Stimulated activated memory B cell treated with anti-CD40 and anti-IgM and Interleukin-4, amounts not matched to agents 10 μg/mL and 1 μg/mL and 100 μg/mL, for 72 hours (primary cell): ENCODE measurements at regions not wholly inside any gene's neighbourhood (a gene's known extent, or its start where the extent isn't known, plus 50 kb on each side); places are given as distances from the start of the nearest gene placed in this dataset.

Experiments used
- ATAC-seq: fragments of 150-1000 bp; cut with Tn5 transposase; 2 replicates; pipeline ENCODE4 v1.10.0; 2021
- H3K27ac Mint-ChIP-seq: one replicate; pipeline ENCODE4 v1.8.0; 2022; ENCODE audit warnings: mild to moderate bottlenecking, mixed read lengths
- H3K27me3 Mint-ChIP-seq: one replicate; pipeline ENCODE4 v1.8.0; 2022; ENCODE audit warnings: mixed read lengths
- H3K36me3 Mint-ChIP-seq: one replicate; pipeline ENCODE4 v1.8.0; 2022; ENCODE audit warnings: mixed read lengths
- H3K4me1 Mint-ChIP-seq: one replicate; pipeline ENCODE4 v1.8.0; 2022; ENCODE audit warnings: mixed read lengths
- H3K4me3 Mint-ChIP-seq: one replicate; pipeline ENCODE4 v1.8.0; 2022; ENCODE audit warnings: mild to moderate bottlenecking, moderate library complexity, mixed read lengths
- H3K9me3 Mint-ChIP-seq: one replicate; pipeline ENCODE4 v1.8.0; 2022; ENCODE audit warnings: mixed read lengths

DNA sequence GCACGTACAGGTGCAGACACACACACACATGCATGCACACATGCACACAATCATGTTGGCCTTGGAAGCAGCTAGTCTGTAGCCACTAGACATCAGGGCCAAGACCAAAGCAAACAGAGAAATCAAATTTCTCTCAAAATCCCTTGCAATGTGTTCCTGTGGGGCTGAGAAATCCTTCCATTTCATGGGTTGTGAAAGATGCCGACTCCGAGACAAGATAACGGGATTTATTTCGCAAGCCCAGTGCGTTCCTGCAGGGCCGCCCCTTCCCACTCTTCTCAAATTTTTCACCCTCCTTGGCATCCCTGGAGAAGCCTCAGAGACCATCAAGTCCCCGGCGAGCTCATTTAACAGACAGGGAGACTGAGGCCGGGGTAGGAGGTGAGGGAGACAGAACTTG, 366.7 kb downstream of the MN1 start:
- H3K9me3 Mint-ChIP-seq: peaks cover 5% of the 10 kb centered on the region
- H3K4me1 Mint-ChIP-seq: no peaks in the 10 kb centered on the region
- H3K27ac Mint-ChIP-seq: no peak overlapping the region
- no peak overlapping the region for H3K4me3 Mint-ChIP-seq
- ATAC-seq: no peak
- H3K27me3 Mint-ChIP-seq: peaks cover 7% of the 10 kb centered on the region
- no peaks in the 10 kb centered on the region for H3K36me3 Mint-ChIP-seq

DNA sequence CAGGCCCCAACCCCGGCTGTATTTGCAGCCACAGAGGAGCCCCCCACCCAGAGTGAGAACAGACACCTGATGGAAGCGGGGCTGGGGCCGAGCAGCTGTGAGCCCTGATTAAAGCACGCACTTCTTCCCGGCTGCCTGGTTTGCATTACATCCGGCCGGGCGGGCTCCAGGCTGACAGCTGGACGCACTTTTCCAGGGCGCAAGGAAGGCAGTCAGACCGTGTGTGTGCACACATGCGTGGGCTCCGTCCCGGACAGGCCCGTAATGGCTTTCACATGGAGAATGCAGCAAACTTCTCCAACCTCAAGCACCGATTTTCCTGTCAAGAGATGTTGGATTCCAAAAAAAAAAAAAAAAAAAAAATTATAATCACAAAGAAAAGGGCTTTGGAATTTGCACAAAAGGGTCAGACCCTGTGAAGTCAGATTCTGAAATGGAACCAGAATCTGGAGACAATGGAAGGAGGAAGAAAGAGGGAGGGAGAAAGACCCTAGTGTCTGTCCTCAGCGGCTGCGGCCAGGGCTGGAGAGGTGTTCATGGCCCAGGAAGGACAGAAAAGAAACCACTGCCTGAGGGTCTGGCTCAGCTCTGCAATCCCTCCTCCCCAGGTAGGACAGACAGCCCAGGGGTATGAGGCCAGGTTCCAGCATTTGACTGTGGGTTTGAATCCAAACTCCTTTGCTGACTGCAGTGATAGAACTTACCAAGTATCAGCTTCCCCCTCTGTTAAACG, 365.5 kb downstream of the MN1 start:
- no peak for ATAC-seq
- Mint-ChIP-seq H3K36me3 (no peaks in the 10 kb centered on the region), H3K4me3 (no peak overlapping the region), H3K27me3 (peaks cover 7% of the 10 kb centered on the region), H3K27ac (no peak overlapping the region), H3K9me3 (peaks cover 5% of the 10 kb centered on the region), H3K4me1 (no peaks in the 10 kb centered on the region)

DNA sequence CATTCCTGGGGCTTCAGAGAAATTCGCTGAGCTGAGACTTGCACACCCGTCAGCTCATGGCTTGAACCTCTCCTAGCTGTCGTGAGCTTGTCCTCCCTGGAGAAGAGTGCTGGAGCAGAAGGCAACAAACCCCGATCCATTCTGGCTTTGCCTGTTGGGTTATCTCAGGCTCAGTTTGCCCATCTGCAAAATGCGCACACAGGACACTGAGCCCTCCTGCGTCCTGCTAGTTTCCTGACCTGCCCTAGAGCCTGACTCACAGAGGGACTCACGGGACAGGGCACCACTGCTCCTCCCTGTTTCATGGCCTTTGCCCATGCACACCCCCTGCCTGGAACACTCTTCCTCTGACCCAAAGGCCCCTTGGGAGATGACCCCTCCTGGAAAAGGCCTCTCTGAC, 365.0 kb downstream of the MN1 start:
- Mint-ChIP-seq H3K27me3 (peaks cover 7% of the 10 kb centered on the region), H3K4me1 (no peaks in the 10 kb centered on the region), H3K4me3 (no peak overlapping the region), H3K36me3 (no peaks in the 10 kb centered on the region), H3K27ac (no peak overlapping the region), H3K9me3 (peaks cover 5% of the 10 kb centered on the region)
- ATAC-seq: no peak

DNA sequence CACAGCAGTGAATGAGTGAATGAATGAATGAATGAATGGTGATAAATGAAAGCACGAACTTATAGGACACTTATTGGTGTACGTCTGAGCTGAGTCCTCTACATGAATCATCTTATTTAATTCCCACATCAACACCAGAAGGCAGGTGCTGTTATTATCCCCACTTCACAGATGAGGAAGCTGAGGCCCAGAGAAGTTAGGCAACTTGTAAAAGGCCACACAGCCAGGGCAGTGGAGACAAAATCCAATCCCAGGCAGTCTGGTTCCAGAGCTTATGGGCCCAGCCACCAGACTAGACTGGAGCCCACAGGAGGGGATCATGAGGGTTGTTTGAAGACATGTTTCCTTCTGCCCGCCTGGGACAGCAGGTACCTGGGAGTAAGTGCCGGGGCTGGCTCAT, 364.0 kb downstream of the MN1 start:
- H3K4me3 Mint-ChIP-seq: no peak overlapping the region
- no peaks in the 10 kb centered on the region for H3K4me1 Mint-ChIP-seq
- peaks cover 7% of the 10 kb centered on the region for H3K27me3 Mint-ChIP-seq
- H3K36me3 Mint-ChIP-seq: no peaks in the 10 kb centered on the region
- H3K9me3 Mint-ChIP-seq: peaks cover 3% of the 10 kb centered on the region
- ATAC-seq: no peak
- no peak overlapping the region for H3K27ac Mint-ChIP-seq

DNA sequence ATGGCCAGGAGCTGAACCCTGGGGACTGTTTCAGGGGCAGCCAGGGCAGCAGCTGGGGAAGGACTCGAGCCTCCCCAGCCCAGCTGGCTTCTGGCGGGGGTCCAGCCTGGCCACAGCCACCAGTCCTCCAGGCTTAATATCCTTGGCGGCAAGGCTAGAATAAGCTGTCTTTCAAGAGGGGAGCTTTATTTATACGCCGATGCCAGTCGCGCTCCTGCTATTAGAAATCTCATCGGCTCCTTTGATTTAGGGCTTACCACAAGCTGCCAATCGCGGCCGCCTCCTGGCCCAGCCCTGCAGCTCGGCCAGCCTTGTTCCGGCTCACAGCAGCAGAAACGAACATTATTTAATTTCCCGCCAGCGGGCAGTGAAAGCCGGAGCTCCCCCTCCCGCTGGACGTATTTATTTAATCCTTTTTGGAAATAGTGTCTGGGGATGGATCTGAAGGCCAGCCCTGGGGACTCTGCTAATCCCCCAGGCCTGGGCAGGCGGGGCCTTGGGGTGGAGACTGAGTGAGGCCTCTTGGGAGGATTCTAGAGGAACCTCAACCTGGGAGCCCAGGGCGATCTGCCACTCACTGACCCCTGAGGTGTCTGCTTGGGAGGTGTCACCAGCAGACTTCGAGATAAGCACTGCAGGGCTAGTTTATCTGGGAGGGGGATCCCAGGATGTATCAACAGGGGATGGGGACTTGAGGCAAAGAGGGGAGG, 363.1 kb downstream of the MN1 start:
- Mint-ChIP-seq H3K4me1 (no peaks in the 10 kb centered on the region), H3K27ac (no peak overlapping the region), H3K9me3 (no peaks in the 10 kb centered on the region), H3K27me3 (peaks cover 7% of the 10 kb centered on the region), H3K4me3 (no peak overlapping the region), H3K36me3 (no peaks in the 10 kb centered on the region)
- no peak for ATAC-seq

DNA sequence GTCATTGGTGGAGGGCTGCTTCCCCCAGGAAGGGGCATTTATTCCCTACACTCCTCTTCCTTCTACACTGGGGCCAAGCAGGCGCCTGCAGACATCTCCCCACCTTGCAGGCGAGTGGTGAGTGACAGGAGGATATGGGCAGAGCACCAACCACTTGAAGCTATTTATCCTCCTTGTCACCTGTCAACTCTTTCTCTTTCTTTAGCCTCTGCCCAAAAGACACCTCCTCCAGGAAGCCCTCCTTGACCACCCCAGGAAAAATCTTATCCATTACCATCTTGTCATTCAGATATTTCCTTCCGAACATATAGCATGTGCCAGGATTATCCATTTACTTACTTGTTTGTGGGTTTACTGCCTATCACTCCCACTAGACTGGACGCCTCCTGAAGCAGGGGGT, 362.4 kb downstream of the MN1 start:
- no peak overlapping the region for H3K27ac Mint-ChIP-seq
- no peaks in the 10 kb centered on the region for H3K9me3 Mint-ChIP-seq
- no peak for ATAC-seq
- H3K27me3 Mint-ChIP-seq: peaks cover 7% of the 10 kb centered on the region
- no peak overlapping the region for H3K4me3 Mint-ChIP-seq
- H3K4me1 Mint-ChIP-seq: no peaks in the 10 kb centered on the region
- no peaks in the 10 kb centered on the region for H3K36me3 Mint-ChIP-seq

DNA sequence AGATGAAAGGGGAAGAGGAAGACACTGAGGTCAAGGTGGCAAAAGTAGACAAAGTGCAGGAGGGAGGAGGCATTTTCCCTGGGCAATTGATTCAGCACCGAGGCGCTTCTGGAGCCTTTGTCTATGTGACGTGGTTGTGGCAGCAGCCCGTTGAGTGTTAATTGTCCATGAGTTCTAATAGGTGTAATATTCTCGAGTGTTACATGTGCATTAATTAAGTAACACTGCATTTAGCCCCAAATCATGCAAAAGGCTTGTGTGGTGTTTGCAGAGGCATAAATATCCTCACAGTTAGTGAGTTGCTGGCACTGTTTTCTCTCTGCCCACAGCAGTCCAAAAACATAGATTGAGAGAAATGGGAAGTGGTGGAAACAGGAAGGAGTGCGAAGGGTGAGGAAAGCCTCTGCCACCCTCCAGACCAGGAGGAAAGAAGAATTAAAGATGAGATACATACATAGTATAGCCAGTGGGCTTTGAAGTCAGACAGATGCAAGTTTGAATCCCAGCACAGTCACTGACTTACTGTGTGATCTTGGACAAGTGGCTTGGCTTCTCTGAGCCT, 361.2 kb downstream of the MN1 start:
- no peaks in the 10 kb centered on the region for H3K4me1 Mint-ChIP-seq
- H3K36me3 Mint-ChIP-seq: no peaks in the 10 kb centered on the region
- H3K9me3 Mint-ChIP-seq: no peaks in the 10 kb centered on the region
- H3K27ac Mint-ChIP-seq: no peak overlapping the region
- H3K4me3 Mint-ChIP-seq: no peak overlapping the region
- ATAC-seq: no peak
- H3K27me3 Mint-ChIP-seq: peaks cover 7% of the 10 kb centered on the region

DNA sequence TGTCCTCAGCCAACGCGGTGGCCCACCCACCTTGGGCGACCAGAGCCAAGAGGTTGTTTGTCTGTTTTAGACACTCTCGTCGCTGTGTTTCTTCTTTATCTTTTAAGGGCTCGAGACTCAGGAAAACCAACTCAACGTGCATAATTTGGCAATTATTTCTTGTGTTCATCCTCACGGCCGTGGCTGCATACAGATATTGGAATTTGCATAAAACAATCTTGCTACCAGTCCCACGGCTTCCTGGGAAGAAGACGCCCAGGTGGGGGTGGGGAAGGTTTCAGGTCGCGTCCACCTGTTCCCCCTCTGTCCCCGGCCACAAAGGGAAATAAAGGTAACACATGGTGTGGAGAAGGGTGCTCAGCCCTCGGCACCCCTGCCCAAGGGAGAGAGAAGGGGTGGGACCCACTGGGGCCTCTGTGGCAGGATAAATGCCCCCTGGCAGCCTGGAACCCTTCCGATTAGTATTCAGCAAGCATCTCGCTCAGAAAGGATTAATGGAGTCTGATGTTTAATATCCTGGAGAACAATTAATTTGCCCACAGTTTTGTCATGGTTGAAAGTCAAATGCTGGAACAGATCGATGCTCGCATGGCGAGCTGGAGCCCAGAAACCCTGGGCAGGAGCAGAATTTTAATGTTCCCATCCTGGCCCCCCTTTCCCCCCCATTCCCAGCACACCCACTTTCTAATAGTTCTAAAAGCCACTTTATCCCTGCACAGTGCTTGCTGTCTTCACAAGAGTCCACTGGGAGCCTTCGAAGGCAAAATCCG, 359.7 kb downstream of the MN1 start:
- Mint-ChIP-seq H3K36me3 (no peaks in the 10 kb centered on the region), H3K4me3 (no peak overlapping the region), H3K27me3 (peaks cover 7% of the 10 kb centered on the region)

DNA sequence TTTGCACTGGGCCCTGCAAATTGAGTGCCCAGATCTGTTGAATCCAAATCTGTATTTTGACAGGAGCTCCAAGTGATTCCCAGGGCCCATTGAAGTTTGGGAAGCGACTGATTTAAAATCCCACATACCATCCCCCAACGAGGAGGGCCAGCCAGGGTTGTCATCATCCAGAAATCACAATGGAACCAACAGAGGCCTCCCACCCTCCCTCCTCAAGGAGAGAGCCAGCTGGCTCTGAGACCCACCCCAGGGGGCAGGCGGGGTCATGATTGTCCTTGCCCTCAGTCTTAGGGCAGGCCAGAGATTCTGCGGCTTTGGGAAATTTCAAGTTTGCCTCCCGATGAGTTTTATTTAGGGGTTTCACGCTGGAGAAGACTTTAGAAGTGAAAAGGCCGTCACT, 358.2 kb downstream of the MN1 start:
- H3K4me1 Mint-ChIP-seq: no peaks in the 10 kb centered on the region
- H3K36me3 Mint-ChIP-seq: no peaks in the 10 kb centered on the region
- no peak overlapping the region for H3K4me3 Mint-ChIP-seq
- no peaks in the 10 kb centered on the region for H3K9me3 Mint-ChIP-seq
- peaks cover 7% of the 10 kb centered on the region for H3K27me3 Mint-ChIP-seq
- ATAC-seq: no peak
- no peak overlapping the region for H3K27ac Mint-ChIP-seq

More for the DNA sequence above, 359.7 kb downstream of the MN1 start:
- Mint-ChIP-seq H3K4me1 (no peaks in the 10 kb centered on the region), H3K9me3 (no peaks in the 10 kb centered on the region), H3K27ac (no peak overlapping the region)
- ATAC-seq: no peak

DNA sequence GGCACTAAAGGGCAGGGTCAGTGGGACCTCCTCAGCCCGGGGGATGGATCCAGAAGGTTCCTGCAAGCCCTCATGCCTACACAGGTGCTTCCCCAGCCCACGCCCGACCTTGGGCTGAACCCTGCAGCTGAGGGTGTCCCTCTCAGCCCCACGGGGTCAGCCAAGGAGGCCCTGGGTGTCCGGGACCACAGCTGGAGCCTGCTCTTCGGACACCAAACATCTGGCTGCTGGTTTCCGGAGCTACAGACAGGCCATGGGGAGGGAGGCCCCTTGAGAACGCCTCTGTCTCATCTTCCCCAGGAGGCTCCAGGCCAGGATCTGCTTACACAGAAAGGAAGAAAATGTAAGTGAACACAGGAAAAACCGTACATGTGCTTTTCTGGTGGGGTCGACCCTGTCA, 355.7 kb downstream of the MN1 start:
- Mint-ChIP-seq H3K27me3 (no peaks in the 10 kb centered on the region), H3K4me3 (no peak overlapping the region), H3K9me3 (peaks cover 4% of the 10 kb centered on the region), H3K27ac (no peak overlapping the region), H3K36me3 (no peaks in the 10 kb centered on the region), H3K4me1 (no peaks in the 10 kb centered on the region)
- no peak for ATAC-seq

DNA sequence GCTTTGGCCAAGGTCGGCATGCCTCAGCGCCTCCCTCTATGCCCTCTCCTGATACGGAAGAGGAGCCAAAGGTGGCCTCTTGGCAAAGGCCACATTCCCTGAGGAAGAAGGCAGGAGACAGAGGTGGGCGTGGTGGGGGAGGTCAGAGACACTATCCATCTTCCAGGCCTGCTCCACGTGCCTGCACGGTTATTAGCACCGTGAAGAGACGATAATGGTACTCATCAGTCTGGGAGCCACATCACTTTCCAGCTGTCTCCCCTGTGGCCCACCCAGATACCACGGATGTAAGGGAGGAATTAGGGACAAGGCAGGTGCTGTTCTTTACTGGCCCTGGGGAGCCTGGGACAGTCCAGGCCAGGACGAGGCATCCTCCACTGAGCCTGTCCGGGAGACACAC, 354.3 kb downstream of the MN1 start:
- Mint-ChIP-seq H3K9me3 (peaks cover 10% of the 10 kb centered on the region), H3K36me3 (no peaks in the 10 kb centered on the region), H3K4me3 (no peak overlapping the region), H3K27ac (no peak overlapping the region), H3K27me3 (no peaks in the 10 kb centered on the region), H3K4me1 (no peaks in the 10 kb centered on the region)
- ATAC-seq: no peak

DNA sequence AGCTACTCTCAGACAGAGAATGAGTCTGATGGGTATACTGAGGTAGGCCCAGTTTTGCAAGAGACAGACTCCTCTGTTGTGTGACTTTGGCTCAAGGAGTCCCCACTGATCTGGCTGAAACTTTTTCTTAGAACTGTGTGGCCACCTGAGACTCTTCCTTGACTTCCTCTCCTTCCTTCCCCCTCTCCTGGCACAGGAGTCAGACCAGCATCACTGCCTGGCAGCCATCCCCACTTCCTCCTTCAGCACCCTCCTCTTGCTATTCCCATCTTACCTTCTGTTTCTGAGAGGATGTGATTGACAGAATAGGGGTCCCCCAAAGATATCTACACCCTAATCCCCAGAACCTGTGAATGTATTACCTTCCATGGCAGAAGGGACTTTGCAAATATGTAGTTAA, 351.1 kb downstream of the MN1 start:
- no peak for ATAC-seq
- no peak overlapping the region for H3K27ac Mint-ChIP-seq
- peaks cover 13% of the 10 kb centered on the region for H3K9me3 Mint-ChIP-seq
- no peaks in the 10 kb centered on the region for H3K27me3 Mint-ChIP-seq
- no peaks in the 10 kb centered on the region for H3K36me3 Mint-ChIP-seq
- H3K4me1 Mint-ChIP-seq: no peaks in the 10 kb centered on the region
- no peak overlapping the region for H3K4me3 Mint-ChIP-seq

DNA sequence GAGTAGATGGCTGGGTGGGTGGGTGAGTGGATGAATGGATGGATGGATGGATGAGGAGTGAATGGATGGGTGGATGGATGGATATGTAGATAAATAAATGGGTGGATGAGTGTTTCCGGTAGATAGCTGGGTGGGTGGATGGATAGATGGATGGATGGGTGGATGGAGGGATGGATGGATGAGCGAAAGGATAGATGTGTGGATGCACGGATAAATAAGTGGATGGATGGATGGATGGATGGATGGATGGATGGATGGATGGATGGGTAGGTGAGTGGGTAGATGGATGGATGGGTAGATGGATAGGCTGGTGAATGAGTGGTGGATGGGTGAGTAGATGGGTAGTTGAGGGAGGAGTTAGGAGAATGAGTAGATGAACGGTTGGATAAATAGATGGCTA, 349.3 kb downstream of the MN1 start:
- H3K27ac Mint-ChIP-seq: no peak overlapping the region
- H3K4me3 Mint-ChIP-seq: no peak overlapping the region
- H3K36me3 Mint-ChIP-seq: no peaks in the 10 kb centered on the region
- no peaks in the 10 kb centered on the region for H3K27me3 Mint-ChIP-seq
- no peaks in the 10 kb centered on the region for H3K4me1 Mint-ChIP-seq
- ATAC-seq: no peak
- peaks cover 13% of the 10 kb centered on the region for H3K9me3 Mint-ChIP-seq

DNA sequence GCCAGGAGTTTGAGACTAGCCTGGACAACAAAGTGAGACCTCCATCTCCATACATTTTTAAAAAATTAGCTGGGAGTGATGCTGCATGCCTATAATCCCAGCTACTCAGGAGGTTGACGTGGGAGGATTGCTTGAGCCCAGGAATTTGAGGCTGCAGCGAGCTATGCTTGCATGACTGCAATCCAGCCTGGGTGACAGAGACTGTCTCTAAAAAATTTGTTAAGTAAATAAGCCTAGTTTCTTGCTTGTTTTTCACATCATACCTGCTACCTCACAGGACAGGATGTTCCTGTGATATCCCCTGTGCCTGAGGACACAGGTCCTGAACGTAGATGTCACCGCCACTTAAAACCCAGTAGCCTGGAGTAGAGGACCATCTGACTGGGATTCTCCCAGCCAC, 348.6 kb downstream of the MN1 start:
- H3K27me3 Mint-ChIP-seq: no peaks in the 10 kb centered on the region
- H3K4me3 Mint-ChIP-seq: no peak overlapping the region
- H3K4me1 Mint-ChIP-seq: no peaks in the 10 kb centered on the region
- H3K36me3 Mint-ChIP-seq: no peaks in the 10 kb centered on the region
- no peak for ATAC-seq
- peaks cover 13% of the 10 kb centered on the region for H3K9me3 Mint-ChIP-seq
- no peak overlapping the region for H3K27ac Mint-ChIP-seq

DNA sequence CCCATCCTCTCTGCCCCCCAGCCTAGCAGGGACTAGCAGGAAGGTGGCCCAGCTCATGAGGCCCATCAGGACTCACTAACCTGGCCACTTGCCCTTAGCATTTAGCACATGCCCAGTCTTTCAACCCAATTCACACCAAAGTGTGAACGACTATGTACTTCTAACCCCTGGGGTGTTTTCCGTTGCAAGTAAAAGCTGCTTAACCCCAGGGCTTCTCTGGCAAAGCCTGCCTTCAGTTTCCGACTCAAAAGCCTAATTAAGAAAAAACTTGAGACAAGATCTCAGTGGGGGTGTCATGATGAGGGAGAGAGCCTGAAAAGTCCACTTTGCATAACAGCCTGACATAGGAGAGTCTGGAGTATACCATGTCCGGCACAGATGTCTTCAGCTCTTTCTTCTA, 347.8 kb downstream of the MN1 start:
- H3K27ac Mint-ChIP-seq: no peak overlapping the region
- H3K36me3 Mint-ChIP-seq: no peaks in the 10 kb centered on the region
- peaks cover 13% of the 10 kb centered on the region for H3K9me3 Mint-ChIP-seq
- H3K4me1 Mint-ChIP-seq: no peaks in the 10 kb centered on the region
- ATAC-seq: no peak
- no peaks in the 10 kb centered on the region for H3K27me3 Mint-ChIP-seq
- no peak overlapping the region for H3K4me3 Mint-ChIP-seq
